CD14-positive monocyte (primary cell): ENCODE measurements at regions not wholly inside any gene's neighbourhood (a gene's known extent, or its start where the extent isn't known, plus 50 kb on each side); places are given as distances from the start of the nearest gene placed in this dataset.

ENCODE experiments used
- DNase-seq, 3 donors: peaks; one replicate each; pipeline ENCODE4 v3.0.0-alpha.2; 2011 to 2022
- H2AFZ ChIP-seq: 2 replicates; pipeline ENCODE4 v1.6.0; 2012; ENCODE audit warnings: mild to moderate bottlenecking, low read depth, low read length, inconsistent platforms; ENCODE audit not compliant: insufficient read depth, poor library complexity, severe bottlenecking
- H3K27ac ChIP-seq, 2 donors: 1 replicate in 1 of 2; 2 replicates in 1 of 2; pipeline ENCODE4 v1.5.1; 2012 to 2013; ENCODE audit warnings: low read length in 2 of 2, control low read depth in 1 of 2, inconsistent platforms in 1 of 2, low read depth in 1 of 2, mild to moderate bottlenecking in 1 of 2
- H3K27me3 ChIP-seq, 2 donors: one replicate each; pipeline versions ENCODE4 v1.6.0 to v1.6.1; 2011 to 2013; ENCODE audit warnings: low read length in 2 of 2; ENCODE audit not compliant: control insufficient read depth in 2 of 2, insufficient read depth in 2 of 2
- H3K36me3 ChIP-seq, 2 donors: replicated peaks in 1 of 2; 1 replicate in 1 of 2; 2 replicates in 1 of 2; pipeline versions ENCODE4 v1.5.1 to v1.6.1; 2012 to 2013; ENCODE audit warnings: low read length in 2 of 2, control low read depth in 1 of 2, inconsistent platforms in 1 of 2, mild to moderate bottlenecking in 1 of 2; ENCODE audit not compliant: insufficient read depth in 2 of 2, control insufficient read depth in 1 of 2
- H3K4me1 ChIP-seq, 2 donors: 1 replicate in 1 of 2; 2 replicates in 1 of 2; pipeline versions ENCODE4 v1.5.1 to v1.6.1; 2012 to 2013; ENCODE audit warnings: low read length in 2 of 2, control low read depth in 1 of 2, inconsistent platforms in 1 of 2, mild to moderate bottlenecking in 1 of 2, moderate library complexity in 1 of 2; ENCODE audit not compliant: insufficient read depth in 2 of 2, control insufficient read depth in 1 of 2
- H3K4me2 ChIP-seq: replicated peaks from 2 replicates; pipeline ENCODE3; 2012; ENCODE audit warnings: low read length, moderate library complexity, mild to moderate bottlenecking; ENCODE audit not compliant: poor library complexity, severe bottlenecking; ENCODE audit errors: extremely low read depth
- H3K4me3 ChIP-seq, 3 experiments: fragments of 200-600 bp in 1 of 3; sonication (generic) in 1 of 3; replicated peaks in 1 of 3; 1 replicate in 2 of 3; 2 replicates in 1 of 3; pipeline ENCODE4 v1.5.1; 2011 to 2013; ENCODE audit warnings: low read length in 3 of 3, mild to moderate bottlenecking in 3 of 3, control low read depth in 2 of 3, low read depth in 2 of 3, inconsistent platforms in 1 of 3, moderate library complexity in 1 of 3
- H3K79me2 ChIP-seq: 2 replicates; pipeline ENCODE4 v1.6.0; 2012; ENCODE audit warnings: mild to moderate bottlenecking, control low read depth, inconsistent platforms, low read length, moderate library complexity; ENCODE audit not compliant: insufficient read depth
- H3K9ac ChIP-seq: 2 replicates; pipeline ENCODE4 v1.6.0; 2017; ENCODE audit warnings: low read length, mild to moderate bottlenecking; ENCODE audit not compliant: insufficient read depth, poor library complexity, severe bottlenecking
- H3K9me3 ChIP-seq, 2 donors: replicated peaks in 1 of 2; 1 replicate in 1 of 2; 2 replicates in 1 of 2; pipeline versions ENCODE4 v1.5.1 to v1.6.1; 2012 to 2013; ENCODE audit warnings: low read length in 2 of 2, control low read depth in 1 of 2; ENCODE audit not compliant: control insufficient read depth in 1 of 2, insufficient read depth in 1 of 2
- H4K20me1 ChIP-seq: 2 replicates; pipeline ENCODE4 v1.6.0; 2012; ENCODE audit warnings: mild to moderate bottlenecking, low read length, control low read depth, moderate library complexity; ENCODE audit not compliant: insufficient read depth
- H3K27ac Mint-ChIP-seq, 7 donors: one replicate each; pipeline ENCODE4 v1.8.0; 2020; ENCODE audit warnings: mild to moderate bottlenecking in 7 of 7, mixed read lengths in 7 of 7, moderate library complexity in 6 of 7, inconsistent platforms in 2 of 7
- H3K27me3 Mint-ChIP-seq, 3 donors: one replicate each; pipeline ENCODE4 v1.8.0; 2021 to 2022; ENCODE audit warnings: low read depth in 3 of 3, mild to moderate bottlenecking in 3 of 3, mixed read lengths in 3 of 3, moderate library complexity in 3 of 3, inconsistent platforms in 1 of 3
- H3K36me3 Mint-ChIP-seq, 2 donors: one replicate each; pipeline ENCODE4 v1.8.0; 2020; ENCODE audit warnings: mixed read lengths in 2 of 2, inconsistent platforms in 1 of 2, mild to moderate bottlenecking in 1 of 2
- H3K4me1 Mint-ChIP-seq: one replicate; pipeline ENCODE4 v1.8.0; 2020; ENCODE audit warnings: mild to moderate bottlenecking, mixed read lengths
- H3K4me3 Mint-ChIP-seq, 2 donors: one replicate each; pipeline ENCODE4 v1.8.0; 2020; ENCODE audit warnings: mild to moderate bottlenecking in 2 of 2, mixed read lengths in 2 of 2, moderate library complexity in 1 of 2
- H3K9me3 Mint-ChIP-seq, 7 donors: one replicate each; pipeline ENCODE4 v1.8.0; 2020 to 2022; ENCODE audit warnings: mixed read lengths in 7 of 7, mild to moderate bottlenecking in 6 of 7, moderate library complexity in 6 of 7, inconsistent platforms in 2 of 7
- CTCF ChIP-seq: fragments of 200-600 bp; IDR thresholded peaks from one replicate; pipeline ENCODE4 v1.8.0; 2022; ENCODE audit warnings: antibody characterized with exemption, mild to moderate bottlenecking
- WGBS: methylation state at CpG from one replicate; pipeline ENCODE4 v1.1.5; 2013; ENCODE audit warnings: missing lambda C conversion rate; ENCODE audit not compliant: insufficient coverage; 5-methylcytosine and 5-hydroxymethylcytosine counted together
- intact Hi-C, 2 donors: fragments of 100-400 bp; cut with micrococcal nuclease; formaldehyde crosslinking; loops; one replicate each; pipeline versions ENCODE4 v1.15.0 to v1.15.1; 2023

DNA sequence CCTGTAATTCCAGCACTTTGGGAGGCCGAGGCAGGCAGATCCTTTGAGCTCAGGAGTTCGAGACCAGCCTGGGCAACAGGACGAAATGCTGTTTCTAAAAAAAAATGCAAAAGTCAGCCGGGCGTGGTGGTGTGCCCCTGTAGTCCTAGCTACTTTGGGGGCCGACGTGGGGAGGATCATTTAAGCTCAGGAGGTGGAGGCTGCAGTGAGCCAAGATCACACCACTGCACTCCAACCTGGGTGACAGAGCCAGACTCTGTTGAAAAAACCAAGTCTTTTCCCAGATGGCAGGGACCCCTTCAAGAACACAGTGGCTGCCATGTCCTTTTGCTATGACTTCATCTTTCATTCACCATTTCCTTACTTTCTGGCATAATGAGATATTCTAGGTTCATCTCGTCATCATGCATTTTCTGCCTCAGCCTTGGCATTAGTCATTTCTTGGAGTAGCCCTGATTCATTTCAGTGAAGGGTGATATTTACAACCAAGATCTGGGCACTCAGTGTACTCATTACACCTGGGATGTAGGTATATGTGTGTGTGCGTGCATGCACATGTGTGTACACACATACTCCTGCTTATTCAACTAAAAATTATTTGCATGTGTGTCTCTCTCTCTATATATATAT, 61.4 kb upstream of the TOX2 start:
- no peak overlapping the region for H2AFZ ChIP-seq
- H3K4me1 Mint-ChIP-seq: no peaks in the 10 kb centered on the region

DNA sequence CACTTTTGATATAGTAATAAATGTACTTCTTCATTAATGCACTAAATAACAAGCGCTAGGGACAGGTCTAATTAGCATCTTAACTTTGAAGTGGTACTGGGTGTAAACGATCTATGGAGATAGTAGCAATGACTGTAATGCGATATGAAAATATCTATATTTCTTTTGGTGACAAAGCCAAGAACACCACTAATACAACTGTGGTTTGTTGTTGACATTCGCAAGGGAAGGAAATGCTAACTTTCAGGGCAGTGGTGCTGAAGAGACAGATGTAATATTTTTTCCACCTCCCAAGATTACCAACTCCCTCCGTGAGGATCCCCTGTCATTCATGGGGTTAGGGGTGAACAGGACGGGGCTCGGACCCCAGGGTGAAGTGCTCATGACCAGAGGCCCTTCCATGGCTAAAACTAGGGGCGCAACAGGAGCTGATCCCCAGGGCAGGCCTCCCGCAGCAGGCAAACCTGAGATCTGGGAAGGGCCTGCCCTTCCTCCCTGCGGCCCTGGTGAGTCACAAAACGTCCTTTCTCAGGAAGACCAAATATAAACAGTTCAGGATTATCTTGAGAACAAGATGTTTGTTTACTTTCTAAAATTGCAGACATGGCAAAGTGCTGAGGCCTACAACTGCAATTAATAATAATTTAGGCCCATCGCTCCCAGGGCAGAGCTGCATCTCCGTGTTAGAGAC, 65.0 kb upstream of the TOX2 start:
- H3K9me3 Mint-ChIP-seq: peaks cover 0 to 3% (median 0%) of the 10 kb centered on the region in 7 donors
- H3K36me3 ChIP-seq: no peaks in the 10 kb centered on the region
- H3K4me3 ChIP-seq: no peak overlapping the region
- 100% methylated on average over 2 of the region's 13 CpGs for WGBS
- H2AFZ ChIP-seq: no peak overlapping the region
- H4K20me1 ChIP-seq: no peaks in the 10 kb centered on the region
- no peak for TF ChIP-seq CTCF
- H3K4me1 ChIP-seq: no peaks in the 10 kb centered on the region
- H3K4me2 ChIP-seq: no peak overlapping the region
- no peak overlapping the region for H3K4me3 Mint-ChIP-seq
- H3K9me3 ChIP-seq: no peaks in the 10 kb centered on the region
- H3K79me2 ChIP-seq: no peaks in the 10 kb centered on the region
- peaks cover 9 to 13% (median 9%) of the 10 kb centered on the region in 3 donors for H3K27me3 Mint-ChIP-seq
- H3K27me3 ChIP-seq: no peaks in the 10 kb centered on the region
- H3K9ac ChIP-seq: no peak overlapping the region
- H3K4me1 Mint-ChIP-seq: peaks cover 5% of the 10 kb centered on the region
- H3K27ac ChIP-seq: no peak overlapping the region
- no peak overlapping the region for H3K27ac Mint-ChIP-seq
- DNase-seq: no peak
- intact Hi-C loops: no loop called here
- no peaks in the 10 kb centered on the region for H3K36me3 Mint-ChIP-seq

More for the DNA sequence above, 61.4 kb upstream of the TOX2 start:
- no peak for DNase-seq
- no peak overlapping the region for H3K27ac Mint-ChIP-seq
- no peak overlapping the region for H3K4me3 Mint-ChIP-seq
- no peak overlapping the region for H3K27ac ChIP-seq
- H3K27me3 ChIP-seq: peaks cover 5% of the 10 kb centered on the region in 2 donors
- H3K4me1 ChIP-seq: no peaks in the 10 kb centered on the region
- no peaks in the 10 kb centered on the region for H3K36me3 Mint-ChIP-seq
- intact Hi-C loops: no loop called here
- TF ChIP-seq CTCF: no peak
- no peak overlapping the region for H3K4me2 ChIP-seq
- no peaks in the 10 kb centered on the region for H4K20me1 ChIP-seq
- no peaks in the 10 kb centered on the region for H3K36me3 ChIP-seq
- no peaks in the 10 kb centered on the region for H3K9me3 ChIP-seq
- H3K79me2 ChIP-seq: no peaks in the 10 kb centered on the region
- WGBS: 90% methylated on average over 8 of the region's 9 CpGs
- H3K4me3 ChIP-seq: no peak overlapping the region
- peaks cover 0 to 4% (median 0%) of the 10 kb centered on the region in 7 donors for H3K9me3 Mint-ChIP-seq
- peaks cover 7 to 11% (median 10%) of the 10 kb centered on the region in 3 donors for H3K27me3 Mint-ChIP-seq
- H3K9ac ChIP-seq: no peak overlapping the region
